ENCODE measurements at regions not wholly inside any gene's neighbourhood (a gene's known extent, or its start where the extent isn't known, plus 50 kb on each side); places are given as distances from the start of the nearest gene placed in this dataset.

- Mint-ChIP-seq H3K4me1 (peaks cover 28 to 30% of the 10 kb centered on the region in 2 experiments), H3K9me3 (no peaks in the 10 kb centered on the region), H3K4me3 (no peak overlapping the region; a peak in 1 of 5 replicates), H3K27me3 (ENCODE audit: low read depth) (peaks cover 13% of the 10 kb centered on the region), H3K36me3 (ENCODE audit: insufficient read depth in 1 of 3, low read depth in 3 of 3) (no peaks in the 10 kb centered on the region; a peak in 1 of 7 replicates), H3K27ac (no peak overlapping the region)
- Histone ChIP-seq H3K4ac (ENCODE audit: low read depth, low read length) (no peak overlapping the region), H4K91ac (ENCODE audit: insufficient read length, low read depth, low read length) (no peak overlapping the region), H3K9me3 (ENCODE audit: control insufficient read depth, low read depth, low read length) (no peaks in the 10 kb centered on the region), H4K8ac (replicated peaks; ENCODE audit: insufficient read length, low read depth, low read length) (no peak overlapping the region), H4K20me1 (ENCODE audit: control insufficient read depth, insufficient read depth, insufficient read length) (no peaks in the 10 kb centered on the region), H3K56ac (ENCODE audit: insufficient read length, low read depth, low read length) (no peak overlapping the region), H3K79me1 (ENCODE audit: insufficient read depth, low read depth, low read length, poor library complexity, severe bottlenecking) (no peaks in the 10 kb centered on the region), H3K27me3 (ENCODE audit: insufficient read depth, low read length) (no peaks in the 10 kb centered on the region), H3K4me1 (ENCODE audit: insufficient read depth, low read length) (no peaks in the 10 kb centered on the region), H2BK20ac (ENCODE audit: low read depth, low read length, poor library complexity, severe bottlenecking) (no peak overlapping the region), H4K5ac (ENCODE audit: insufficient read length, low read depth, low read length) (no peak overlapping the region), H3K23ac (ENCODE audit: insufficient read length, low read depth, low read length) (no peak overlapping the region), H2BK12ac (ENCODE audit: insufficient read length, low read depth, low read length) (no peak overlapping the region), H2AFZ (ENCODE audit: low read length) (no peak overlapping the region), H2BK15ac (ENCODE audit: low read depth, low read length) (no peak overlapping the region), H2AK5ac (ENCODE audit: insufficient read length, low read length) (no peak overlapping the region), H3K18ac (ENCODE audit: insufficient read length, low read depth, low read length) (no peak overlapping the region), H3K14ac (ENCODE audit: insufficient read depth, low read length) (no peak overlapping the region; the same call in 1 of the 2 replicates), H2BK120ac (ENCODE audit: low read depth, low read length, poor library complexity, severe bottlenecking) (no peak overlapping the region), H2BK5ac (ENCODE audit: insufficient read length, low read length) (no peak overlapping the region), H3K79me2 (ENCODE audit: insufficient read depth, low read length) (no peaks in the 10 kb centered on the region), H3K4me2 (ENCODE audit: insufficient read depth, insufficient read length, low read length) (no peak overlapping the region), H3K9ac (ENCODE audit: extremely low read depth, insufficient read length, low read length) (no peak overlapping the region), H3K27ac (ENCODE audit: insufficient read length, low read depth, low read length) (no peak overlapping the region), H3T11ph (ENCODE audit: low read length) (no peak overlapping the region), H3K23me2 (ENCODE audit: insufficient read length, low read depth, low read length, poor library complexity, severe bottlenecking) (no peaks in the 10 kb centered on the region)
- WGBS (ENCODE audit: extremely low coverage, insufficient read length, low lambda C conversion rate) = no CpG with 5 or more reads among the region's 11 CpGs
- peak; percentile 67 for TF ChIP-seq CTCF (conservative IDR thresholded peaks at IDR 0.05)
- DNase-seq = peak; percentile 77
Measured at GRCh38 chr4:186946682-186947294, 223.1 kb upstream of the FAT1 start.
